GM23338 (cell line): ENCODE measurements at regions not wholly inside any gene's neighbourhood (a gene's known extent, or its start where the extent isn't known, plus 50 kb on each side); places are given as distances from the start of the nearest gene placed in this dataset.

ENCODE experiments used
- ATAC-seq: fragments of 200-7000 bp; cut with Tn5 transposase; 3 replicates; pipeline ENCODE4 v1.9.1; 2020
- DNase-seq: peaks from one replicate; pipeline ENCODE4 v3.0.0-alpha.2; 2015; ENCODE audit warnings: low spot score
- H2AFZ ChIP-seq: fragments of 200-600 bp; sonication (generic); 2 replicates; pipeline ENCODE4 v1.8.0; 2016; ENCODE audit warnings: antibody characterized with exemption, mild to moderate bottlenecking, moderate library complexity
- H3F3A ChIP-seq: fragments of 200-600 bp; sonication (generic); replicated peaks from 2 replicates; pipeline ENCODE4 v1.8.0; 2017; ENCODE audit warnings: antibody characterized with exemption, mixed run types, low read depth
- H3K27ac ChIP-seq: fragments of 200-600 bp; sonication (generic); 2 replicates; pipeline ENCODE4 v1.6.1; 2016; ENCODE audit warnings: low read depth
- H3K27me3 ChIP-seq: fragments of 200-600 bp; sonication (generic); 2 replicates; pipeline ENCODE4 v1.8.0; 2016; ENCODE audit warnings: mild to moderate bottlenecking, mixed run types, moderate library complexity; ENCODE audit not compliant: insufficient read depth
- H3K36me3 ChIP-seq: fragments of 200-600 bp; sonication (generic); 2 replicates; pipeline ENCODE4 v1.8.0; 2016; ENCODE audit warnings: mild to moderate bottlenecking; ENCODE audit not compliant: insufficient read depth
- H3K4me1 ChIP-seq: fragments of 200-600 bp; sonication (generic); 2 replicates; pipeline ENCODE4 v1.8.0; 2016; ENCODE audit warnings: mild to moderate bottlenecking, moderate library complexity; ENCODE audit not compliant: insufficient read depth
- H3K4me2 ChIP-seq: fragments of 200-600 bp; sonication (generic); 2 replicates; pipeline ENCODE4 v1.7.1; 2017; ENCODE audit warnings: mixed run types
- H3K4me3 ChIP-seq: fragments of 200-600 bp; sonication (generic); 2 replicates; pipeline ENCODE4 v1.6.1; 2016; ENCODE audit warnings: mixed run types
- H3K79me2 ChIP-seq: fragments of 200-600 bp; sonication (generic); replicated peaks from 2 replicates; pipeline ENCODE4 v1.8.0; 2017; ENCODE audit warnings: mild to moderate bottlenecking; ENCODE audit not compliant: insufficient read depth
- H3K9me2 ChIP-seq: fragments of 200-600 bp; sonication (generic); 2 replicates; pipeline ENCODE4 v1.8.0; 2017; ENCODE audit not compliant: insufficient read depth
- H4K20me1 ChIP-seq: fragments of 200-600 bp; sonication (generic); replicated peaks from 2 replicates; pipeline ENCODE4 v1.8.0; 2017; ENCODE audit warnings: mild to moderate bottlenecking; ENCODE audit not compliant: insufficient read depth
- H3K27ac Mint-ChIP-seq: 2 replicates; pipeline ENCODE4 v1.8.0; 2020; ENCODE audit warnings: inconsistent platforms, mild to moderate bottlenecking, moderate library complexity, mixed read lengths
- H3K27me3 Mint-ChIP-seq: 3 replicates; pipeline ENCODE4 v1.8.0; 2022; ENCODE audit warnings: low read depth, mild to moderate bottlenecking, moderate library complexity, mixed read lengths, inconsistent platforms; ENCODE audit not compliant: insufficient read depth, poor library complexity
- H3K36me3 Mint-ChIP-seq: 3 replicates; pipeline ENCODE4 v1.8.0; 2021; ENCODE audit warnings: low read depth, mild to moderate bottlenecking, inconsistent platforms, moderate library complexity, mixed read lengths
- H3K4me1 Mint-ChIP-seq: 3 replicates; pipeline ENCODE4 v1.8.0; 2020; ENCODE audit warnings: mild to moderate bottlenecking, inconsistent platforms, mixed read lengths
- H3K4me3 Mint-ChIP-seq: 3 replicates; pipeline ENCODE4 v1.8.0; 2021; ENCODE audit warnings: moderate library complexity, mild to moderate bottlenecking, inconsistent platforms, mixed read lengths
- H3K9me3 Mint-ChIP-seq: 3 replicates; pipeline ENCODE4 v1.8.0; 2020; ENCODE audit warnings: moderate library complexity, mild to moderate bottlenecking, inconsistent platforms, mixed read lengths
- CREB1 ChIP-seq: fragments of 250-450 bp; sonication (Bioruptor Pico); IDR thresholded peaks from 2 replicates; pipeline ENCODE4 v1.5.0; 2020; ENCODE audit warnings: low read depth, mild to moderate bottlenecking, moderate library complexity
- CTCF ChIP-seq, 2 experiments: fragments of 200-600 bp in 1 of 2; sonication (generic) in 1 of 2; conservative IDR thresholded peaks; 2 replicates each; pipeline versions ENCODE4 v1.5.1 to v1.6.1; 2016 to 2017; ENCODE audit warnings: antibody characterized with exemption in 2 of 2, low read depth in 2 of 2, mild to moderate bottlenecking in 2 of 2, moderate library complexity in 1 of 2
- ETS1 ChIP-seq: IDR thresholded peaks from 2 replicates; pipeline ENCODE4 v1.6.1; 2016; ENCODE audit warnings: antibody characterized with exemption
- EZH2phosphoT487 ChIP-seq: fragments of 200-600 bp; sonication (generic); IDR thresholded peaks from one replicate; pipeline ENCODE4 v1.8.1; 2018; ENCODE audit warnings: antibody characterized with exemption; ENCODE audit not compliant: unreplicated experiment
- JUNB ChIP-seq: IDR thresholded peaks from one replicate; pipeline ENCODE4 v1.6.1; 2016; ENCODE audit warnings: antibody characterized with exemption; ENCODE audit not compliant: unreplicated experiment
- NANOG ChIP-seq: IDR thresholded peaks from 2 replicates; pipeline ENCODE4 v1.6.1; 2016; ENCODE audit warnings: antibody characterized with exemption, borderline replicate concordance
- POLR2AphosphoS5 ChIP-seq: IDR thresholded peaks from 2 replicates; pipeline ENCODE4 v1.6.1; 2016; ENCODE audit warnings: antibody characterized with exemption, low read depth
- REST ChIP-seq: IDR thresholded peaks from one replicate; pipeline ENCODE4 v1.6.1; 2018; ENCODE audit warnings: antibody characterized with exemption; ENCODE audit not compliant: unreplicated experiment
- STAT1 ChIP-seq: IDR thresholded peaks from one replicate; pipeline ENCODE4 v1.6.1; 2016; ENCODE audit warnings: antibody characterized with exemption; ENCODE audit not compliant: unreplicated experiment
- ZNF114 ChIP-seq: fragments of 250-450 bp; sonication (Bioruptor Pico); IDR thresholded peaks from 2 replicates; pipeline ENCODE4 v1.5.0; 2020; ENCODE audit warnings: mild to moderate bottlenecking, moderate library complexity

- Mint-ChIP-seq H3K9me3 (peaks cover 24% of the 10 kb centered on the region), H3K4me1 (peaks cover 11% of the 10 kb centered on the region; the same call in 2 of the 3 replicates), H3K4me3 (no peak overlapping the region), H3K27me3 (no peaks in the 10 kb centered on the region), H3K27ac (no peak overlapping the region), H3K36me3 (peaks cover 11% of the 10 kb centered on the region)
- no peaks in the 10 kb centered on the region for H3K79me2 ChIP-seq
- no peak overlapping the region for H3K4me3 ChIP-seq
- peak overlapping the region; percentile 26; the same call in 1 of the 2 replicates for H3K4me2 ChIP-seq
- H2AFZ ChIP-seq = no peak overlapping the region
- no peaks in the 10 kb centered on the region for H3K27me3 ChIP-seq
- no peaks in the 10 kb centered on the region for H3K9me2 ChIP-seq
- H3K27ac ChIP-seq = no peak overlapping the region
- ATAC-seq (no peak), DNase-seq (no peak)
- peaks cover 13% of the 10 kb centered on the region for H3K4me1 ChIP-seq
- H3F3A ChIP-seq = no peaks in the 10 kb centered on the region
- no peak for TF ChIP-seq STAT1
- TF ChIP-seq EZH2phosphoT487 = no peak
- TF ChIP-seq REST = no peak
- no peak for TF ChIP-seq ETS1
- no peak for TF ChIP-seq JUNB
- no peak for TF ChIP-seq POLR2AphosphoS5
- no peak for TF ChIP-seq CTCF (conservative IDR thresholded peaks at IDR 0.05; ENCODE audit: low read depth in 2 of 2)
- no peak for TF ChIP-seq ZNF114 (CRISPR knock-in tag)
- TF ChIP-seq NANOG = no peak
- H4K20me1 ChIP-seq = no peaks in the 10 kb centered on the region
- no peaks in the 10 kb centered on the region for H3K36me3 ChIP-seq
These were observed 235.1 kb upstream of the DIO2 start for GRCh38 chr14:80446356-80446755.

GRCh38 chr14:80445605-80446004 is 234.3 kb upstream of the DIO2 start:
- Mint-ChIP-seq H3K27ac (no peak overlapping the region), H3K4me1 (peaks cover 11% of the 10 kb centered on the region; the same call in 2 of the 3 replicates), H3K27me3 (no peaks in the 10 kb centered on the region), H3K9me3 (peaks cover 16% of the 10 kb centered on the region), H3K4me3 (no peak overlapping the region), H3K36me3 (peaks cover 7% of the 10 kb centered on the region; the same call in 2 of the 3 replicates)
- peak overlapping the region; percentile 26; the same call in 1 of the 2 replicates for H3K4me2 ChIP-seq
- H3K4me1 ChIP-seq = peaks cover 13% of the 10 kb centered on the region
- H3K79me2 ChIP-seq = no peaks in the 10 kb centered on the region
- H3K4me3 ChIP-seq = no peak overlapping the region
- no peak overlapping the region for H2AFZ ChIP-seq
- no peaks in the 10 kb centered on the region for H3F3A ChIP-seq
- H4K20me1 ChIP-seq = no peaks in the 10 kb centered on the region
- no peak overlapping the region for H3K27ac ChIP-seq
- no peaks in the 10 kb centered on the region for H3K9me2 ChIP-seq
- H3K36me3 ChIP-seq = no peaks in the 10 kb centered on the region
- ATAC-seq (peak; percentile 67), DNase-seq (no peak)
- H3K27me3 ChIP-seq = no peaks in the 10 kb centered on the region
- no peak for TF ChIP-seq CTCF (conservative IDR thresholded peaks at IDR 0.05; ENCODE audit: low read depth in 2 of 2)
- TF ChIP-seq CREB1 = no peak
- no peak for TF ChIP-seq JUNB
- TF ChIP-seq ETS1 = no peak
